GM12801 (cell line): ENCODE measurements at regions not wholly inside any gene's neighbourhood (a gene's known extent, or its start where the extent isn't known, plus 50 kb on each side); places are given as distances from the start of the nearest gene placed in this dataset.

Experiments
- CTCF ChIP-seq: IDR thresholded peaks from one replicate; pipeline ENCODE4 v1.5.1; 2011; ENCODE audit warnings: control low read depth; ENCODE audit not compliant: insufficient read length; ENCODE audit errors: extremely low read depth

DNA sequence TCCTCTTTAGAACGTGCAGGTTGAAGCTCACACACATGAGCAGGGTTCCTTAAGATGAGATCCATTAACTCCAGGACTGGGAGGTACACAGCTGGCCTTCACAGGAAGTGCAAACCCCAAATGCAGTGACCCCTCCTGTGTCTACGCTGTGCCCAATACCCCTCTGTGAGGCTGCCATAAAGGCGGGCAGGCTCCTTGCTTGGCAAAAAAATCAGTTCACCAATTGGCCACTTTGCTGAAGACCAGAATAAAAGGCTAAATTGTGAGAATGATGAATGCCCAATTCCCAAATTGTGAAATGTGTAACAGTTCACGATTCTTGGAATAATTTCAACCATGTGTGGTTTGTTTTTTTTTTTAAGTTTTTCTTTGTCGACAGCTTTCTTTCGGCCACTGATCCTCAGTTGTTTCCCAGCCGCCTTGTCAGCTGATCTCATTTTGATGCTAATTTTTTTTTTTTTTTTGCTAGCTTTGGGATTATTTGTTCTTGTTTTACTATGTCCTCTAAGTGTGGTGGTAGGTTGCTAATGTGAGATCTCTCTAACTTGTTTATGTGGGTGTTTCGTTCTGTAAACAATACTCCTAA is 101.9 kb upstream of the PRSS58 start:
- no peak for TF ChIP-seq CTCF

GRCh38 chr7:142357953-142358520 is 100.2 kb upstream of the PRSS58 start:
- no peak for TF ChIP-seq CTCF

GRCh38 chr7:142356166-142356565 is 98.3 kb upstream of the PRSS58 start:
- no peak for TF ChIP-seq CTCF

DNA sequence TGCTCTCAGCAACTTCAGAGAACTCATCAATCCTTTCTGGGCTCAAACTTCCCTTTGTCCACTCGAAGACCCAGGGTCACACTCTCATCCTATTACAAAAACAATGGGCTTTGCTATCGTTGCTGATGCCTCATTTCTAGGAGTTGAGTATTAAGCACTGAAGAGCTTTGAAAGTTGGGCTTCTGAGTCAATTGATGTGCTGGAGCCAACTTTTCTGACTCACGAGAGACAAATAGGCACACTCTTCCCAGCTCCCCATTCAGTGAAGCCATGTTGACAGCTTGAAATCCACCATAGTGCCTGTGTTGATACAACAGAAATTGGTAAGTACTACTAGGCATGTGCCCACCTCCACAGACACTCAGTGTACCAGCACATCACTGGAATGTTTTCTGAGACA is 97.5 kb upstream of the PRSS58 start:
- no peak for TF ChIP-seq CTCF

DNA sequence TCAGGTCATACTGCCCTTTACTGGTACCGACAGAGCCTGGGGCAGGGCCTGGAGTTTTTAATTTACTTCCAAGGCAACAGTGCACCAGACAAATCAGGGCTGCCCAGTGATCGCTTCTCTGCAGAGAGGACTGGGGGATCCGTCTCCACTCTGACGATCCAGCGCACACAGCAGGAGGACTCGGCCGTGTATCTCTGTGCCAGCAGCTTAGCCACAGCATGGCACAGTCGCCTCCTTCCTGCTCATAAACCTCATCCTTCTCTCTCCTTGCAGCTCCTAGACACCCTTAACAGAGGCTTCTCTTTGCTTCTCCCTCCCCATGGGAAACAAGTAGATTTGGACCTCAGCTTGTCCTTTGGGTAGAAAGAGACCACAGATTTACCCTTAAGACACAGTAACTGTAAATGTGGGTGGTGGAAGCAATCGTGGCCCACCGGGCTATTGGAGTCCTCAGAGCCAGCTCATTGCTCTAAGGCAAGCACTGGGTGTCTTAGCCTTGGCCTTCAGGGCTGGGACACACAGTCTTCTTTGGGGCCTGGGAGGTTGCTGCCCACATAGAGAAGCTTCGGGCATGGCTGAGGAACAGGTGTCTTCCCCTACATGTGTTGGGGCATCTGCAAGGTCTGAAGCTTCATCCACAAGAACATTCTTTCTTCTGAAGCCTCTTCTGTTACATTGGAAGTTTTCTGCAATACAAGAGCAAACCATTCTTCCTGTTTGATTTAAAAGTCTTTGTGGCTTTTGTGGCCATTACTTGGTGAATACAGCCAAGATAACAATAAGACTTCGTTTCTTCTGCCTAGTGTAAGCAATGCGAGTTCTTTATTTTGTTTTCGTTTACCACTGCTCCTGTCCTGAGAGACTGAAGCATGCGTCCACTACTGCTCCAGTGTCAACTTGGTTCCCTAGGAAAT is 95.5 kb upstream of the PRSS58 start:
- TF ChIP-seq CTCF = no peak

DNA sequence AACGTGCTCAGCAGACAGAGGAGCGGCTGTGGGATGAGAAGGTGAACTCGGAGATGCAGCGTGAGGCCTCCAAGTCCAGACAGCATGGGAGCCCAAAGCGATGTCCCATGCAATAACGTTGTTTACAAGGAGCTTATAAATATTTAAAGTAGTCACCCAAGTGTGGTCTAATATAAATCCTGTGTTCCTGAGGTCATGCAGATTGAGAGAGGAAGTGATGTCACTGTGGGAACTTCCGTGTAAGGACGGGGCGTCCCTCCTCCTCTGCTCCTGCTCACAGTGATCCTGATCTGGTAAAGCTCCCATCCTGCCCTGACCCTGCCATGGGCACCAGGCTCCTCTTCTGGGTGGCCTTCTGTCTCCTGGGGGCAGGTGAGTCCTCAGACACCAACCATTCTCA is 94.7 kb upstream of the PRSS58 start:
- no peak for TF ChIP-seq CTCF

GRCh38 chr7:142351145-142351544 is 93.3 kb upstream of the PRSS58 start:
- TF ChIP-seq CTCF = no peak
